SU-DHL-6 (cell line): ENCODE measurements at regions not wholly inside any gene's neighbourhood (a gene's known extent, or its start where the extent isn't known, plus 50 kb on each side); places are given as distances from the start of the nearest gene placed in this dataset.

ENCODE experiments used
- H2AFZ ChIP-seq: fragments of 200-600 bp; sonication (generic); 2 replicates; pipeline ENCODE4 v1.6.1; 2014; ENCODE audit warnings: low read depth, mild to moderate bottlenecking, moderate library complexity, mixed read lengths, antibody characterized with exemption, low read length; ENCODE audit not compliant: severe bottlenecking
- H3F3A ChIP-seq: fragments of 200-600 bp; shearing (Covaris generic); 2 replicates; pipeline ENCODE4 v1.6.0; 2016; ENCODE audit warnings: antibody characterized with exemption, mild to moderate bottlenecking; ENCODE audit not compliant: insufficient read depth
- H3K27ac ChIP-seq: fragments of 200-600 bp; sonication (generic); 2 replicates; pipeline ENCODE4 v1.5.1; 2016; ENCODE audit warnings: low read depth, mild to moderate bottlenecking, low read length, moderate library complexity, mixed read lengths
- H3K27me3 ChIP-seq: fragments of 200-600 bp; sonication (generic), shearing (Covaris generic); 2 replicates; pipeline ENCODE4 v1.6.0; 2014; ENCODE audit warnings: mild to moderate bottlenecking, low read length
- H3K36me3 ChIP-seq: fragments of 200-600 bp; sonication (generic); 2 replicates; pipeline ENCODE4 v1.6.1; 2014; ENCODE audit warnings: mild to moderate bottlenecking, low read length, mixed read lengths
- H3K4me2 ChIP-seq: fragments of 300-600, 200-600 bp; shearing (Covaris generic), sonication (generic); 2 replicates; pipeline ENCODE4 v1.6.0; 2014; ENCODE audit warnings: low read length, low read depth, mild to moderate bottlenecking; ENCODE audit not compliant: poor library complexity, severe bottlenecking
- H3K4me3 ChIP-seq: fragments of 200-600 bp; sonication (generic); 2 replicates; pipeline ENCODE4 v1.5.1; 2014; ENCODE audit warnings: antibody characterized with exemption, low read length, mild to moderate bottlenecking, mixed read lengths; ENCODE audit not compliant: insufficient read depth, poor library complexity, severe bottlenecking
- H3K79me2 ChIP-seq: fragments of 200-600 bp; sonication (generic); 2 replicates; pipeline ENCODE4 v1.6.1; 2014; ENCODE audit warnings: mild to moderate bottlenecking, low read length, moderate library complexity; ENCODE audit not compliant: insufficient read depth
- H3K9ac ChIP-seq: fragments of 200-600 bp; sonication (generic); 2 replicates; pipeline ENCODE4 v1.7.0; 2014; ENCODE audit warnings: mild to moderate bottlenecking, low read length
- H3K9me2 ChIP-seq: fragments of 200-600 bp; sonication (generic); replicated peaks from 2 replicates; pipeline ENCODE4 v1.6.1; 2014; ENCODE audit warnings: low read length; ENCODE audit not compliant: insufficient read depth
- H3K9me3 ChIP-seq: fragments of 200-600 bp; sonication (generic); 2 replicates; pipeline ENCODE4 v1.6.1; 2014; ENCODE audit warnings: low read length, mixed read lengths; ENCODE audit not compliant: insufficient read depth
- H4K20me1 ChIP-seq: fragments of 200-600 bp; sonication (generic); 2 replicates; pipeline ENCODE4 v1.6.1; 2014; ENCODE audit warnings: low read depth, mild to moderate bottlenecking, antibody characterized with exemption, low read length, moderate library complexity, mixed read lengths
- EZH2phosphoT487 ChIP-seq: fragments of 200-600 bp; sonication (generic), shearing (Covaris generic); conservative IDR thresholded peaks from 2 replicates; pipeline ENCODE4 v1.6.1; 2018; ENCODE audit warnings: mild to moderate bottlenecking, antibody characterized with exemption, low read length, moderate library complexity, mixed read lengths
- TF ChIP-seq, protein P1 (sequence below): fragments of 200-600 bp; sonication (generic); IDR thresholded peaks from one replicate; pipeline ENCODE4 v1.5.1; 2017; ENCODE audit warnings: antibody characterized with exemption, mild to moderate bottlenecking, low read length, moderate library complexity; ENCODE audit not compliant: insufficient read depth, poor library complexity, severe bottlenecking

DNA sequence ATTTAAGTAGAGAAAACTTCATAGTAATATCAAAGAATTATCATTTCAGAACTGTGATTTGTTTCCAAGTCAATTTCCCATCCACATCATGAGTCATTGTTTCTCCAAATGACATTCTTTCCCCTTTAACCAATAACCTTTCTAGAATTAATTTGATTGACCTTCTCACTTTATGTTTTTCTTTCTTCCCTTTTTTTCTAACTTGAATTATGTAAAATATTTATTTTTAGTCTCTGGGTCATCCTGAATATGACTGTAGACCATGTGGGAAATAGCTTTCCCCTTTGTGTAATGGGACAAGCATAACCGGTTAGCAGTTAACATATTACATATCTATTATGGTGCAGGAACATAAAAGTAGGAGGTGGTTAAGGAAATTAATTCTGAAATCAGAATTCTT lies 291.1 kb downstream of the GJA1 start:
- TF ChIP-seq, protein P1, sequence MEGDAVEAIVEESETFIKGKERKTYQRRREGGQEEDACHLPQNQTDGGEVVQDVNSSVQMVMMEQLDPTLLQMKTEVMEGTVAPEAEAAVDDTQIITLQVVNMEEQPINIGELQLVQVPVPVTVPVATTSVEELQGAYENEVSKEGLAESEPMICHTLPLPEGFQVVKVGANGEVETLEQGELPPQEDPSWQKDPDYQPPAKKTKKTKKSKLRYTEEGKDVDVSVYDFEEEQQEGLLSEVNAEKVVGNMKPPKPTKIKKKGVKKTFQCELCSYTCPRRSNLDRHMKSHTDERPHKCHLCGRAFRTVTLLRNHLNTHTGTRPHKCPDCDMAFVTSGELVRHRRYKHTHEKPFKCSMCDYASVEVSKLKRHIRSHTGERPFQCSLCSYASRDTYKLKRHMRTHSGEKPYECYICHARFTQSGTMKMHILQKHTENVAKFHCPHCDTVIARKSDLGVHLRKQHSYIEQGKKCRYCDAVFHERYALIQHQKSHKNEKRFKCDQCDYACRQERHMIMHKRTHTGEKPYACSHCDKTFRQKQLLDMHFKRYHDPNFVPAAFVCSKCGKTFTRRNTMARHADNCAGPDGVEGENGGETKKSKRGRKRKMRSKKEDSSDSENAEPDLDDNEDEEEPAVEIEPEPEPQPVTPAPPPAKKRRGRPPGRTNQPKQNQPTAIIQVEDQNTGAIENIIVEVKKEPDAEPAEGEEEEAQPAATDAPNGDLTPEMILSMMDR = no peak
- no peak for TF ChIP-seq EZH2phosphoT487
- Histone ChIP-seq H3K27ac (no peak overlapping the region), H3K4me2 (no peak overlapping the region), H3K36me3 (no peaks in the 10 kb centered on the region), H3K9ac (no peak overlapping the region), H2AFZ (no peak overlapping the region), H3K9me2 (no peaks in the 10 kb centered on the region), H3K4me3 (no peak overlapping the region), H3F3A (no peaks in the 10 kb centered on the region), H3K9me3 (no peaks in the 10 kb centered on the region), H4K20me1 (no peaks in the 10 kb centered on the region), H3K79me2 (no peaks in the 10 kb centered on the region), H3K27me3 (no peaks in the 10 kb centered on the region)

DNA sequence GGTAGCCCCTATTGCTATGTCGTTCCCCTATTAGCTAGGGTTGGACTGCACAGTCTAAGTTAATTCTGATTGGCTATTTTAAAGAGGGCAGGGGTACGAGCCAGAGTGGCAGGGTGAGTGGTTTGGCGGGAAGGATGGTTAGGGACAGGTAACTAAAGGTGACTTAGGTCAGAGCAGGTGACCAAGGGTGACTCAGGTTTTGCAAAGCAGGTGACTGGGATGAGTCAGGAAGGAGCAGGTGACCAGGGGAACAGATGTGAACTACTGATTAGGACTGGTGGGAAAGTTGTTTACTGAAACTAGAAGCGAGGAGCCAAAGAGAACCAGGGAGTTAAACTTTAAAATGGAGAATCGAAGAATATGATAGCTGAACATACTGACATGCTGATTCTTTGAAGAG lies 295.2 kb downstream of the GJA1 start:
- Histone ChIP-seq H3K9ac (no peak overlapping the region), H3K27me3 (no peaks in the 10 kb centered on the region), H3K9me3 (no peaks in the 10 kb centered on the region), H3K27ac (no peak overlapping the region), H3K4me3 (no peak overlapping the region), H3K79me2 (no peaks in the 10 kb centered on the region), H2AFZ (no peak overlapping the region), H3F3A (no peaks in the 10 kb centered on the region), H4K20me1 (no peaks in the 10 kb centered on the region), H3K36me3 (no peaks in the 10 kb centered on the region), H3K4me2 (no peak overlapping the region), H3K9me2 (no peaks in the 10 kb centered on the region)
- TF ChIP-seq, protein P1 = no peak
- no peak for TF ChIP-seq EZH2phosphoT487

DNA sequence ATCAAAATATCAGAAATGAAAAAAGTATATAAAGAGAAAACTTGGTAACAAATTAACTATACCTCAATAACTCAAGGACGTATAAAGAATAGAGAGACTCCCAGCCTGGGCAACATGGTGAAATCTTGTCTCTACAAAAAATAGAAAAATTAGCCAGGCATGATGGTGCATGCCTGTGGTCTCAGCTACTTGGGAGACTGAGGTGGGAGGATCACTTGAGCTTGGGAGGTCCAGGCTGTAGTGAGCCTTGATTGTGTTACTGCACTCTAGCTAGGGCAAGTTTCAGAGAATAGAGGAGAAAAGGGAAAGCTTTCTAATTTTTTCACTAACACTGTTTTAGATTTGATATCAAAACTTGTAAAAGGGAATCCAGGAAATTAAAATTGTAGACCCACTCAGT lies 295.9 kb downstream of the GJA1 start:
- no peaks in the 10 kb centered on the region for H4K20me1 ChIP-seq
- no peaks in the 10 kb centered on the region for H3K9me2 ChIP-seq
- H2AFZ ChIP-seq = no peak overlapping the region
- H3K27ac ChIP-seq = no peak overlapping the region
- no peaks in the 10 kb centered on the region for H3K36me3 ChIP-seq
- no peak overlapping the region for H3K4me3 ChIP-seq
- no peak overlapping the region for H3K4me2 ChIP-seq
- H3K79me2 ChIP-seq = no peaks in the 10 kb centered on the region
- TF ChIP-seq, protein P1 = no peak
- TF ChIP-seq EZH2phosphoT487 = no peak
- no peaks in the 10 kb centered on the region for H3K9me3 ChIP-seq
- no peaks in the 10 kb centered on the region for H3K27me3 ChIP-seq
- H3K9ac ChIP-seq = no peak overlapping the region
- no peaks in the 10 kb centered on the region for H3F3A ChIP-seq

GRCh38 chr6:121732641-121733040 lies 297.2 kb downstream of the GJA1 start:
- H3K9me2 ChIP-seq = no peaks in the 10 kb centered on the region
- no peak overlapping the region for H3K4me2 ChIP-seq
- H3K9me3 ChIP-seq = no peaks in the 10 kb centered on the region
- TF ChIP-seq, protein P1 = no peak
- TF ChIP-seq EZH2phosphoT487 = no peak
- H4K20me1 ChIP-seq = no peaks in the 10 kb centered on the region
- H3K79me2 ChIP-seq = no peaks in the 10 kb centered on the region
- no peak overlapping the region for H2AFZ ChIP-seq
- H3K4me3 ChIP-seq = no peak overlapping the region
- no peak overlapping the region for H3K9ac ChIP-seq
- H3F3A ChIP-seq = no peaks in the 10 kb centered on the region
- no peaks in the 10 kb centered on the region for H3K36me3 ChIP-seq
- no peak overlapping the region for H3K27ac ChIP-seq
- no peaks in the 10 kb centered on the region for H3K27me3 ChIP-seq
